ENCODE measurements at regions not wholly inside any gene's neighbourhood (a gene's known extent, or its start where the extent isn't known, plus 50 kb on each side); places are given as distances from the start of the nearest gene placed in this dataset.

- no peak for ATAC-seq (ENCODE audit: low FRiP score)
- TF ChIP-seq, protein P1, sequence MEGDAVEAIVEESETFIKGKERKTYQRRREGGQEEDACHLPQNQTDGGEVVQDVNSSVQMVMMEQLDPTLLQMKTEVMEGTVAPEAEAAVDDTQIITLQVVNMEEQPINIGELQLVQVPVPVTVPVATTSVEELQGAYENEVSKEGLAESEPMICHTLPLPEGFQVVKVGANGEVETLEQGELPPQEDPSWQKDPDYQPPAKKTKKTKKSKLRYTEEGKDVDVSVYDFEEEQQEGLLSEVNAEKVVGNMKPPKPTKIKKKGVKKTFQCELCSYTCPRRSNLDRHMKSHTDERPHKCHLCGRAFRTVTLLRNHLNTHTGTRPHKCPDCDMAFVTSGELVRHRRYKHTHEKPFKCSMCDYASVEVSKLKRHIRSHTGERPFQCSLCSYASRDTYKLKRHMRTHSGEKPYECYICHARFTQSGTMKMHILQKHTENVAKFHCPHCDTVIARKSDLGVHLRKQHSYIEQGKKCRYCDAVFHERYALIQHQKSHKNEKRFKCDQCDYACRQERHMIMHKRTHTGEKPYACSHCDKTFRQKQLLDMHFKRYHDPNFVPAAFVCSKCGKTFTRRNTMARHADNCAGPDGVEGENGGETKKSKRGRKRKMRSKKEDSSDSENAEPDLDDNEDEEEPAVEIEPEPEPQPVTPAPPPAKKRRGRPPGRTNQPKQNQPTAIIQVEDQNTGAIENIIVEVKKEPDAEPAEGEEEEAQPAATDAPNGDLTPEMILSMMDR (IDR thresholded peaks at IDR 0.05): no peak
- no peak for DNase-seq (ENCODE audit: low spot score)
Measured at GRCh38 chr4:13201241-13201640, 282.9 kb downstream of the RAB28 start.

- DNase-seq (ENCODE audit: low spot score): no peak
- no peak for ATAC-seq (ENCODE audit: low FRiP score)
- TF ChIP-seq, protein P1 (IDR thresholded peaks at IDR 0.05): no peak
Measured at GRCh38 chr4:13196721-13197120, 287.4 kb downstream of the RAB28 start.

DNA sequence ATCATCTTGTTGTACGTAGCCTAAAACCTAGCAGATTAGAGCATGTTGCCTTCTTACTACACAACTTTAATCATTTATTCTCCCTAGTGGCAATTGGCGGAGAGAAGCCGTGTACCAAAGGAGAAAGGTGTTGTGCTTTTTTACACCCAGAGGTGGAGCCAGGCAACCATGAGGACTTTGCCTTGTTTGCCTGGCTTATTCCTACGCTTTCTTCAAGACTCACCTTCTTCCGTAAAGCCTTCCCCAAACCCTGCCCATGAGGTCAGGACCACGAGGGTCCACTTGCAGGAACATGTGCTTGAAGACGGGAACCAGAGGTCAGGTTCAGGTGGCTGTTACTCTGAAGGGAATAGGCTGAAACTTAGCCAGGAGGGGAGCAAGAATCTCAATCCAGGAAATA, 290.5 kb downstream of the RAB28 start:
- TF ChIP-seq, protein P1 (IDR thresholded peaks at IDR 0.05): no peak
- ATAC-seq (ENCODE audit: low FRiP score) (no peak), DNase-seq (ENCODE audit: low spot score) (no peak)

- DNase-seq (ENCODE audit: low spot score) (no peak), ATAC-seq (ENCODE audit: low FRiP score) (no peak)
- TF ChIP-seq, protein P1 (IDR thresholded peaks at IDR 0.05): no peak
Measured at GRCh38 chr4:13190093-13190721, 293.9 kb downstream of the RAB28 start.

GRCh38 chr4:13184199-13184598, 299.9 kb downstream of the RAB28 start:
- ATAC-seq (ENCODE audit: low FRiP score) (no peak), DNase-seq (ENCODE audit: low spot score) (no peak)
- TF ChIP-seq, protein P1 (IDR thresholded peaks at IDR 0.05): no peak

GRCh38 chr4:13182133-13182532, 302.0 kb downstream of the RAB28 start:
- ATAC-seq (ENCODE audit: low FRiP score): no peak
- TF ChIP-seq, protein P1 (IDR thresholded peaks at IDR 0.05): no peak
- DNase-seq (ENCODE audit: low spot score): no peak

GRCh38 chr4:13181681-13182080, 302.5 kb downstream of the RAB28 start:
- ATAC-seq (ENCODE audit: low FRiP score) (no peak), DNase-seq (ENCODE audit: low spot score) (no peak)
- TF ChIP-seq, protein P1 (IDR thresholded peaks at IDR 0.05): no peak
